Activated CD4-positive, alpha-beta memory T cell treated with anti-CD3 and anti-CD28 coated beads, Interleukin-2, amount 10 ng/mL, durations not matched to agents 7 days and 5 days (primary cell): ENCODE measurements at regions not wholly inside any gene's neighbourhood (a gene's known extent, or its start where the extent isn't known, plus 50 kb on each side); places are given as distances from the start of the nearest gene placed in this dataset.
"Not testable (repeated sequence)": the region's sequence is repeated elsewhere in the genome, so short reads cannot be mapped to it uniquely, and the experiment has no call there.

ENCODE experiments used
- CTCF ChIA-PET: fragments of 350-600 bp; sonication (Branson Sonifier 250); formaldehyde crosslinking; loops from one replicate; lab custom pipeline; 2021; ENCODE audit warnings: antibody characterized with exemption, inconsistent platforms; lab: Charles Lee
- POLR2A ChIA-PET: fragments of 350-600 bp; sonication (Branson Sonifier 250); formaldehyde crosslinking; loops from one replicate; lab custom pipeline; 2021; ENCODE audit warnings: antibody characterized with exemption; lab: Charles Lee
- DNase-seq: peaks from one replicate; pipeline ENCODE4 v3.0.0-alpha.2; 2020
- H3K27ac Mint-ChIP-seq: one replicate; pipeline ENCODE4 v1.8.0; 2021; ENCODE audit warnings: mild to moderate bottlenecking, mixed read lengths
- H3K27me3 Mint-ChIP-seq: one replicate; pipeline ENCODE4 v1.8.0; 2021; ENCODE audit warnings: mixed read lengths
- H3K36me3 Mint-ChIP-seq: one replicate; pipeline ENCODE4 v1.8.0; 2021; ENCODE audit warnings: low read depth, mixed read lengths
- H3K4me1 Mint-ChIP-seq: one replicate; pipeline ENCODE4 v1.8.0; 2021; ENCODE audit warnings: mixed read lengths
- H3K4me3 Mint-ChIP-seq: one replicate; pipeline ENCODE4 v1.8.0; 2021; ENCODE audit warnings: mild to moderate bottlenecking, mixed read lengths
- H3K9me3 Mint-ChIP-seq: one replicate; pipeline ENCODE4 v1.8.0; 2021; ENCODE audit warnings: mixed read lengths

- no peak overlapping the region for H3K4me3 Mint-ChIP-seq
- DNase-seq = no peak
- no peaks in the 10 kb centered on the region for H3K9me3 Mint-ChIP-seq
- H3K27me3 Mint-ChIP-seq = no peaks in the 10 kb centered on the region
- H3K36me3 Mint-ChIP-seq = no peaks in the 10 kb centered on the region
- no peak overlapping the region for H3K27ac Mint-ChIP-seq
- POLR2A ChIA-PET = no interaction called here
- H3K4me1 Mint-ChIP-seq = no peaks in the 10 kb centered on the region
- CTCF ChIA-PET = no interaction called here
These were observed 99.6 kb downstream of the C11orf87 start for GRCh38 chr11:109521571-109522086.

GRCh38 chr11:109522116-109522755 is 100.2 kb downstream of the C11orf87 start:
- H3K27me3 Mint-ChIP-seq = no peaks in the 10 kb centered on the region
- H3K4me1 Mint-ChIP-seq = no peaks in the 10 kb centered on the region
- no peak for DNase-seq
- ChIA-PET POLR2A (no interaction called here), CTCF (no interaction called here)
- H3K4me3 Mint-ChIP-seq = no peak overlapping the region
- no peak overlapping the region for H3K27ac Mint-ChIP-seq
- H3K36me3 Mint-ChIP-seq = no peaks in the 10 kb centered on the region
- H3K9me3 Mint-ChIP-seq = no peaks in the 10 kb centered on the region

- POLR2A ChIA-PET, DNase-seq, H3K27ac Mint-ChIP-seq, H3K27me3 Mint-ChIP-seq, H3K9me3 Mint-ChIP-seq, CTCF ChIA-PET, H3K4me3 Mint-ChIP-seq, H3K36me3 Mint-ChIP-seq, H3K4me1 Mint-ChIP-seq: not testable (repeated sequence)
These were observed 103.6 kb downstream of the C11orf87 start for GRCh38 chr11:109525636-109526035.

DNA sequence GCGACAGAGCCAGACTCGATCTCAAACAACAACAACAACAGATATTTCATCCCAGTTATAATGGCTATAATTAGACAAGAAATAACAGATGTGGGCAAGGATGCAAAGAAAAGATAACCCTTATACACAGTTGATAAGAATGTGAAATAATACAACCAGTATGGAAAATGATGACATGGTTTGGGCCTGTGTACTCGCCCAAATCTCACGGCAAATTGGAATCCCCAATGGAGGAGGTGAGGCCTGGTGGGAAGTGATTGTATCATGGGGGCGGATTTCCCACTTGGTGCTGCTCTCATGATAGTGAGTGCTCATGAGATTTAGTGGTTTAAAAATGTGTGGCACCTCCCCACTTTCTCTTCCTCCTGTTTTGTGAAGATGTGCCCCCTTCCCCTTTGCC is 104.1 kb downstream of the C11orf87 start:
- H3K36me3 Mint-ChIP-seq = no peaks in the 10 kb centered on the region
- H3K27ac Mint-ChIP-seq = no peak overlapping the region
- H3K27me3 Mint-ChIP-seq = no peaks in the 10 kb centered on the region
- no peak for DNase-seq
- H3K4me1 Mint-ChIP-seq = no peaks in the 10 kb centered on the region
- CTCF ChIA-PET = no interaction called here
- POLR2A ChIA-PET = no interaction called here
- H3K9me3 Mint-ChIP-seq = no peaks in the 10 kb centered on the region
- H3K4me3 Mint-ChIP-seq = no peak overlapping the region

DNA sequence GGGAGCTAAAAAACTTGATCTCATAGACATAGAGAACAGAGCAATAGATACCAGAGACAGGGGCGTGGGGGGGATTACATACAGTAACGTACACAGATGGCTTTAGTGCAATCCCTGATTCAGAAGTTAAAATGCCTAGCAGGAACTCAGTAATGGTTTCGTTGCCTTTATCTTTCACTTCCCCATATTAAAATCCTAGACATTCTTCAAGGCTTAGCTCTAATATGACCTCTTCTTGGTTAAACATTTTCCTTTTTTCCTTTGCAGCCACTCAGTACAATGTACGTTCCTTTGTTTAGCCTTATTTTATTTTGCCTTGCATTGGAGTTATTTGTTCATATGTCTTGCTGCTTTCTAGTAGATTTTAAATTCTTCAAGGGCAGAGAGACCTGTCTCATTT is 104.9 kb downstream of the C11orf87 start:
- H3K36me3 Mint-ChIP-seq = no peaks in the 10 kb centered on the region
- POLR2A ChIA-PET = no interaction called here
- no peaks in the 10 kb centered on the region for H3K9me3 Mint-ChIP-seq
- no peak for DNase-seq
- H3K4me3 Mint-ChIP-seq = no peak overlapping the region
- no peaks in the 10 kb centered on the region for H3K4me1 Mint-ChIP-seq
- H3K27ac Mint-ChIP-seq = no peak overlapping the region
- CTCF ChIA-PET = no interaction called here
- no peaks in the 10 kb centered on the region for H3K27me3 Mint-ChIP-seq

DNA sequence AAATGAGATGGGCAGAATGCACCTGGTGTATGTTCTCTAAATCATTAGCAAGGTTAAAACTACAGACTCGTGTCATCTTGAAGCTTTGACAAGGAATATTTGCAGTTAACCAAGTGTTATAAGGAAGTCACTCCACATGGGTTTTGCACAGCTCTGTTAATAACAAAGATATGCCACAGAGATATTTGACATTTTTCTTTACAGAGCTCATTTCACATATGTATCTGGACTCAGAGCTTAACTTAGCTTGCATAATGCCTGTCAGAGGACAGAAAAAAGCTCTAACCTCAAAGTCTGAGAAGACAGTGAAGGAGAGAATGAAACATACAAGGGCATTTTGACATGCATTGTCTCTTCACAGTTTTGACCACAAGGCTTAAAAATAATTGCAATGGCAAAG is 105.5 kb downstream of the C11orf87 start:
- ChIA-PET POLR2A (no interaction called here), CTCF (no interaction called here)
- H3K27ac Mint-ChIP-seq = no peak overlapping the region
- H3K4me1 Mint-ChIP-seq = no peaks in the 10 kb centered on the region
- H3K9me3 Mint-ChIP-seq = no peaks in the 10 kb centered on the region
- H3K36me3 Mint-ChIP-seq = no peaks in the 10 kb centered on the region
- no peak for DNase-seq
- H3K27me3 Mint-ChIP-seq = no peaks in the 10 kb centered on the region
- H3K4me3 Mint-ChIP-seq = no peak overlapping the region

DNA sequence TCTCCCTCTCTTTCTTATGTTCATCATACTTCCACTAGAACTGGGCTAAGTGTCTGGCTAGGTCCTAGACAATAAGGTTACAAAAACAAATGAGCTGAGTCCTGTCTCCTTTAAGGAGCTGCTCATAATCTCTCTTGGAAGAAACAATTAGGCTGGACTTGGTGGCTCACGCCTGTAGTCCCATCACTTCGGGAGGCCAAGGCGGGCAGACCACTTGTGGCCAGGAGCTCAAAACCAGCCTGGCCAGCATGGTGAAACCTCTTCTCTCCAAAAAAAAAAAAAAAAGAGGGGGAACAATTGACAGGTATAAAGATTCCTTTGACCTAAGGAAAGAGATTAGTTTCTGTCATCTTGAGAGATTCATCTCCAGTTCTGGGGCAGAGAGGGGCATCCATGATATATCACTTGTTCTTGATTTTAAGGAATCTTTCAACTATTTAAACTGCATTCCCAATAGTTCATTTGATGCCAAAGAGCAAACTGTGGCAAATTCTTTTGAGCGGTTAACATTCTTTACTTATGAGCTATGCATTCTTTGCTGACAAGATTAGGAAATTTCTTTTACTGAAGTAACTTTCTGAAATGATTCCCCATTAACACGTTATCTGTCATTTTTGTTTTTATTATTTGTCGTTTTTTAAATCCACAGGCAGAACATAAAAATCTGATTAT is 125.5 kb downstream of the C11orf87 start:
- Mint-ChIP-seq H3K4me3 (no peak overlapping the region), H3K27me3 (no peaks in the 10 kb centered on the region), H3K36me3 (no peaks in the 10 kb centered on the region), H3K9me3 (peaks cover 6% of the 10 kb centered on the region), H3K4me1 (no peaks in the 10 kb centered on the region), H3K27ac (no peak overlapping the region)
- POLR2A ChIA-PET = no interaction called here
- no peak for DNase-seq
- CTCF ChIA-PET = no interaction called here

GRCh38 chr11:109552376-109552775 is 130.4 kb downstream of the C11orf87 start:
- H3K36me3 Mint-ChIP-seq = no peaks in the 10 kb centered on the region
- H3K9me3 Mint-ChIP-seq = peaks cover 6% of the 10 kb centered on the region
- no peaks in the 10 kb centered on the region for H3K27me3 Mint-ChIP-seq
- H3K4me1 Mint-ChIP-seq = no peaks in the 10 kb centered on the region
- no peak for DNase-seq
- POLR2A ChIA-PET = no interaction called here
- CTCF ChIA-PET = no interaction called here
- H3K27ac Mint-ChIP-seq = no peak overlapping the region
- no peak overlapping the region for H3K4me3 Mint-ChIP-seq

GRCh38 chr11:109553284-109553683 is 131.3 kb downstream of the C11orf87 start:
- Mint-ChIP-seq H3K9me3 (peaks cover 6% of the 10 kb centered on the region), H3K27me3 (no peaks in the 10 kb centered on the region), H3K4me1 (no peaks in the 10 kb centered on the region), H3K27ac (no peak overlapping the region), H3K4me3 (no peak overlapping the region), H3K36me3 (no peaks in the 10 kb centered on the region)
- ChIA-PET POLR2A (no interaction called here), CTCF (no interaction called here)
- no peak for DNase-seq

- ChIA-PET POLR2A (no interaction called here), CTCF (no interaction called here)
- no peak overlapping the region for H3K4me3 Mint-ChIP-seq
- H3K27ac Mint-ChIP-seq = no peak overlapping the region
- H3K9me3 Mint-ChIP-seq = no peaks in the 10 kb centered on the region
- no peaks in the 10 kb centered on the region for H3K4me1 Mint-ChIP-seq
- no peaks in the 10 kb centered on the region for H3K36me3 Mint-ChIP-seq
- DNase-seq = no peak
- no peaks in the 10 kb centered on the region for H3K27me3 Mint-ChIP-seq
These were observed 133.0 kb downstream of the C11orf87 start for GRCh38 chr11:109554951-109555350.

GRCh38 chr11:109564241-109564640 is 142.3 kb downstream of the C11orf87 start:
- Mint-ChIP-seq H3K36me3 (no peaks in the 10 kb centered on the region), H3K9me3 (peaks cover 8% of the 10 kb centered on the region), H3K4me1 (no peaks in the 10 kb centered on the region), H3K27me3 (no peaks in the 10 kb centered on the region), H3K27ac (no peak overlapping the region), H3K4me3 (no peak overlapping the region)
- no peak for DNase-seq
- ChIA-PET POLR2A (no interaction called here), CTCF (no interaction called here)

GRCh38 chr11:109582470-109582869 is 160.5 kb downstream of the C11orf87 start:
- peaks cover 9% of the 10 kb centered on the region for H3K9me3 Mint-ChIP-seq
- no peaks in the 10 kb centered on the region for H3K27me3 Mint-ChIP-seq
- no peaks in the 10 kb centered on the region for H3K4me1 Mint-ChIP-seq
- DNase-seq = no peak
- CTCF ChIA-PET = no interaction called here
- POLR2A ChIA-PET = no interaction called here
- no peaks in the 10 kb centered on the region for H3K36me3 Mint-ChIP-seq
- H3K4me3 Mint-ChIP-seq = no peak overlapping the region
- no peak overlapping the region for H3K27ac Mint-ChIP-seq

DNA sequence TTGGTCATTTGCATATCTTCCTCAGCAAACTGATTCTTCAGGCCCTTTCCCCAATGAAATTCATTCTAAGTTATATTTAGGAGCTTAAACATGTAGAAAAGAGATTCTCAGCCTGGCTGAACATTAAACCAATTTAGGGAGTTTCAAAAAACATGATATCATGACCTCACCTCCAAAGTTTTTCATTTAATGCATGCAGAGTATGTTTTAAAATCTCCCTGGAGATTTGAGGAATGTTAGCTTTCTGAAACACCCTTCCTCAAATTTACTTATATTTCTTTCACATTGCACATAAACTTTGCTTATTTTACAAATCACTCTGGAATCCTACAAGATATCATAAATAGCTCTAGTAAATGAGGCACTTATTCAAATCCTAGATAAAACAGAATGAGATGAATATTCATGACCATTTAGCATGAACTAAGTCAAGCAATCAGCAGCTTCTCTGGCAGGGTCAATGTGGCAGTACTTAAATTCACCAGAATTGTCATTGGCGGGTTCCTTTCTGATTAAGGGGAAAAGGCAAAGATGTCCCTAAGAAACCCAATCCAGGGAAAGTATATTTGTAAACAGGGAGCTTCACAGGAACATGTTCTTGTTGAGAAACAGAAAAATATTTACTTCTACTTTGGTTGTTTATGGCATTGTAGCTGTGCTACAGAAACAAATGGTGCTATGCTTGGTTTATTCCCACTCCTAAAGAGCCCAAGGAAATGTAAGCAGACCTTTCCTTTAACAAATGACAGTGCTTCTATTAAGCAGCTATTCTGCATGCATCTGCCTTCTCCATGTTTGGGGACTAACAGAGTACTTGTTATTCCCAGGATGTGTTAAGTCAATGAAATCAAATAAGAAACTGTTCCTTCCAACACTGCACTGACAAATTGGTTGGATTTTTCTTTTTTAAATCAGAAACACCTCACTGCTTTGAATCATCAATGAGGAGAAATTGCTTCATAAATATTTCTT is 162.3 kb downstream of the C11orf87 start:
- ChIA-PET CTCF (interaction anchor here (0.6 kb wide), 1 partner anchor 141 kb away, joined by 3 read pairs; no protein-coding TSS in a partner anchor), POLR2A (no interaction called here)
- no peak overlapping the region for H3K27ac Mint-ChIP-seq
- no peak overlapping the region for H3K4me3 Mint-ChIP-seq
- no peak for DNase-seq
- no peaks in the 10 kb centered on the region for H3K4me1 Mint-ChIP-seq
- peaks cover 6% of the 10 kb centered on the region for H3K9me3 Mint-ChIP-seq
- no peaks in the 10 kb centered on the region for H3K36me3 Mint-ChIP-seq
- no peaks in the 10 kb centered on the region for H3K27me3 Mint-ChIP-seq
